ENCODE measurements at regions not wholly inside any gene's neighbourhood (a gene's known extent, or its start where the extent isn't known, plus 50 kb on each side); places are given as distances from the start of the nearest gene placed in this dataset.

DNA sequence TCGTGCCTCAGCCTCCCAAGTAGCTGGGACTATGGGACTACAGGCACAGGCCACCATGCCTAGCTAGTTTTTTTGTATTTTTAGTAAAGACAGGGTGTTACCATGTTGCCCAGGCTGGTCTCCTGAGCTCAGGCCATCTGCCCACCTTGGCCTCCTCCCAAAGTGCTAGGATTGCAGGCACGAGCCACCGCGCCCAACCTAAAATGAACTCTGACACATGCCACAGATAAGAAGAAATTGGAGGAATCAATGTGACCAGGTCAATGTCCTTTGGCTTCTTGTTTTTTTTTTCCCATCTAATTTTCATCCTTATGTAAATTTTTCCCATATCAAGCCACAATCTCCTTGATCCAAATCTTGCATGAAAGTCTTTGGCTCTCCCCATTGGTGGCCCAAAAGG, 68.1 kb upstream of the SOX21 start:
- TF ChIP-seq ZNF664 (tag by site-specific recombination; IDR thresholded peaks at IDR 0.05) (no peak), YY1 (tag by site-specific recombination; IDR thresholded peaks at IDR 0.05) (no peak), ZBTB21 (tag by site-specific recombination; IDR thresholded peaks at IDR 0.05) (no peak), ZNF184 (tag by site-specific recombination; IDR thresholded peaks at IDR 0.05) (no peak), ZEB2 (tag by site-specific recombination; IDR thresholded peaks at IDR 0.05) (no peak)
- TF ChIP-seq, protein P1, sequence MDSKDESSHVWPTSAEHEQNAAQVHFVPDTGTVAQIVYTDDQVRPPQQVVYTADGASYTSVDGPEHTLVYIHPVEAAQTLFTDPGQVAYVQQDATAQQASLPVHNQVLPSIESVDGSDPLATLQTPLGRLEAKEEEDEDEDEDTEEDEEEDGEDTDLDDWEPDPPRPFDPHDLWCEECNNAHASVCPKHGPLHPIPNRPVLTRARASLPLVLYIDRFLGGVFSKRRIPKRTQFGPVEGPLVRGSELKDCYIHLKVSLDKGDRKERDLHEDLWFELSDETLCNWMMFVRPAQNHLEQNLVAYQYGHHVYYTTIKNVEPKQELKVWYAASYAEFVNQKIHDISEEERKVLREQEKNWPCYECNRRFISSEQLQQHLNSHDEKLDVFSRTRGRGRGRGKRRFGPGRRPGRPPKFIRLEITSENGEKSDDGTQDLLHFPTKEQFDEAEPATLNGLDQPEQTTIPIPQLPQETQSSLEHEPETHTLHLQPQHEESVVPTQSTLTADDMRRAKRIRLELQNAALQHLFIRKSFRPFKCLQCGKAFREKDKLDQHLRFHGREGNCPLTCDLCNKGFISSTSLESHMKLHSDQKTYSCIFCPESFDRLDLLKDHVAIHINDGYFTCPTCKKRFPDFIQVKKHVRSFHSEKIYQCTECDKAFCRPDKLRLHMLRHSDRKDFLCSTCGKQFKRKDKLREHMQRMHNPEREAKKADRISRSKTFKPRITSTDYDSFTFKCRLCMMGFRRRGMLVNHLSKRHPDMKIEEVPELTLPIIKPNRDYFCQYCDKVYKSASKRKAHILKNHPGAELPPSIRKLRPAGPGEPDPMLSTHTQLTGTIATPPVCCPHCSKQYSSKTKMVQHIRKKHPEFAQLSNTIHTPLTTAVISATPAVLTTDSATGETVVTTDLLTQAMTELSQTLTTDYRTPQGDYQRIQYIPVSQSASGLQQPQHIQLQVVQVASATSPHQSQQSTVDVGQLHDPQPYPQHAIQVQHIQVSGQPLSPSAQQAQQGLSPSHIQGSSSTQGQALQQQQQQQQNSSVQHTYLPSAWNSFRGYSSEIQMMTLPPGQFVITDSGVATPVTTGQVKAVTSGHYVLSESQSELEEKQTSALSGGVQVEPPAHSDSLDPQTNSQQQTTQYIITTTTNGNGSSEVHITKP (tag by site-specific recombination; IDR thresholded peaks at IDR 0.05) = no peak
- TF ChIP-seq, protein P2, sequence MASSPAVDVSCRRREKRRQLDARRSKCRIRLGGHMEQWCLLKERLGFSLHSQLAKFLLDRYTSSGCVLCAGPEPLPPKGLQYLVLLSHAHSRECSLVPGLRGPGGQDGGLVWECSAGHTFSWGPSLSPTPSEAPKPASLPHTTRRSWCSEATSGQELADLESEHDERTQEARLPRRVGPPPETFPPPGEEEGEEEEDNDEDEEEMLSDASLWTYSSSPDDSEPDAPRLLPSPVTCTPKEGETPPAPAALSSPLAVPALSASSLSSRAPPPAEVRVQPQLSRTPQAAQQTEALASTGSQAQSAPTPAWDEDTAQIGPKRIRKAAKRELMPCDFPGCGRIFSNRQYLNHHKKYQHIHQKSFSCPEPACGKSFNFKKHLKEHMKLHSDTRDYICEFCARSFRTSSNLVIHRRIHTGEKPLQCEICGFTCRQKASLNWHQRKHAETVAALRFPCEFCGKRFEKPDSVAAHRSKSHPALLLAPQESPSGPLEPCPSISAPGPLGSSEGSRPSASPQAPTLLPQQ (tag by site-specific recombination; IDR thresholded peaks at IDR 0.05) = no peak
- TF ChIP-seq, protein P3, sequence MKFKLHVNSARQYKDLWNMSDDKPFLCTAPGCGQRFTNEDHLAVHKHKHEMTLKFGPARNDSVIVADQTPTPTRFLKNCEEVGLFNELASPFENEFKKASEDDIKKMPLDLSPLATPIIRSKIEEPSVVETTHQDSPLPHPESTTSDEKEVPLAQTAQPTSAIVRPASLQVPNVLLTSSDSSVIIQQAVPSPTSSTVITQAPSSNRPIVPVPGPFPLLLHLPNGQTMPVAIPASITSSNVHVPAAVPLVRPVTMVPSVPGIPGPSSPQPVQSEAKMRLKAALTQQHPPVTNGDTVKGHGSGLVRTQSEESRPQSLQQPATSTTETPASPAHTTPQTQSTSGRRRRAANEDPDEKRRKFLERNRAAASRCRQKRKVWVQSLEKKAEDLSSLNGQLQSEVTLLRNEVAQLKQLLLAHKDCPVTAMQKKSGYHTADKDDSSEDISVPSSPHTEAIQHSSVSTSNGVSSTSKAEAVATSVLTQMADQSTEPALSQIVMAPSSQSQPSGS (tag by site-specific recombination; IDR thresholded peaks at IDR 0.05; ENCODE audit: low read depth) = no peak
- TF ChIP-seq, protein P4, sequence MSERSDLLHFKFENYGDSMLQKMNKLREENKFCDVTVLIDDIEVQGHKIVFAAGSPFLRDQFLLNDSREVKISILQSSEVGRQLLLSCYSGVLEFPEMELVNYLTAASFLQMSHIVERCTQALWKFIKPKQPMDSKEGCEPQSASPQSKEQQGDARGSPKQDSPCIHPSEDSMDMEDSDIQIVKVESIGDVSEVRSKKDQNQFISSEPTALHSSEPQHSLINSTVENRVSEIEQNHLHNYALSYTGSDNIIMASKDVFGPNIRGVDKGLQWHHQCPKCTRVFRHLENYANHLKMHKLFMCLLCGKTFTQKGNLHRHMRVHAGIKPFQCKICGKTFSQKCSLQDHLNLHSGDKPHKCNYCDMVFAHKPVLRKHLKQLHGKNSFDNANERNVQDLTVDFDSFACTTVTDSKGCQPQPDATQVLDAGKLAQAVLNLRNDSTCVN (tag by site-specific recombination; optimal IDR thresholded peaks at IDR 0.05) = no peak

All from HEK293 (cell line).